WTC11 (cell line): ENCODE measurements at regions not wholly inside any gene's neighbourhood (a gene's known extent, or its start where the extent isn't known, plus 50 kb on each side); places are given as distances from the start of the nearest gene placed in this dataset.
"Not testable (repeated sequence)": the region's sequence is repeated elsewhere in the genome, so short reads cannot be mapped to it uniquely, and the experiment has no call there.

ENCODE experiments used
- ATAC-seq: fragments of 200-7000 bp; cut with Tn5 transposase; 2 replicates; pipeline ENCODE4 v1.10.0; 2021; ENCODE audit warnings: mild to moderate bottlenecking, moderate library complexity
- CTCF ChIA-PET: fragments of 300-600 bp; sonication (Branson Sonifier 250); formaldehyde crosslinking; loops from one replicate; lab custom pipeline; 2021; ENCODE audit warnings: antibody characterized with exemption; lab: Charles Lee
- POLR2A ChIA-PET: fragments of 350-600 bp; sonication (Branson Sonifier 250); formaldehyde crosslinking; loops from one replicate; lab custom pipeline; 2021; ENCODE audit warnings: antibody characterized with exemption; lab: Charles Lee
- DNase-seq: peaks from one replicate; pipeline ENCODE4 v3.0.0; 2021; ENCODE audit warnings: low spot score
- H3K27ac Mint-ChIP-seq: 2 replicates; pipeline ENCODE4 v1.8.0; 2021; ENCODE audit warnings: mixed read lengths
- H3K27me3 Mint-ChIP-seq: 2 replicates; pipeline ENCODE4 v1.8.0; 2021; ENCODE audit warnings: low read depth, mild to moderate bottlenecking, moderate library complexity, mixed read lengths
- H3K36me3 Mint-ChIP-seq: 2 replicates; pipeline ENCODE4 v1.8.0; 2021; ENCODE audit warnings: mixed read lengths
- H3K4me1 Mint-ChIP-seq: 2 replicates; pipeline ENCODE4 v1.8.0; 2022; ENCODE audit warnings: mixed read lengths
- H3K4me3 Mint-ChIP-seq: 2 replicates; pipeline ENCODE4 v1.8.0; 2021; ENCODE audit warnings: mild to moderate bottlenecking, moderate library complexity, mixed read lengths
- H3K9me3 Mint-ChIP-seq: 2 replicates; pipeline ENCODE4 v1.8.0; 2021; ENCODE audit warnings: mixed read lengths
- FOXJ3 ChIP-seq: sonication (generic); formaldehyde crosslinking; IDR thresholded peaks from 2 replicates; pipeline ENCODE4 v1.9.0; 2021; ENCODE audit warnings: missing genetic modification reagents, mild to moderate bottlenecking, borderline replicate concordance
- JUN ChIP-seq: sonication (generic); formaldehyde crosslinking; IDR thresholded peaks from 2 replicates; pipeline ENCODE4 v1.8.0; 2023; ENCODE audit warnings: mild to moderate bottlenecking, missing genetic modification reagents
- NR2C2 ChIP-seq: sonication (generic); formaldehyde crosslinking; IDR thresholded peaks from 2 replicates; pipeline ENCODE4 v1.8.0; 2022; ENCODE audit warnings: mild to moderate bottlenecking, missing genetic modification reagents
- RELA ChIP-seq: sonication (generic); formaldehyde crosslinking; IDR thresholded peaks from 2 replicates; pipeline ENCODE4 v1.8.1; 2022; ENCODE audit warnings: missing genetic modification reagents, mild to moderate bottlenecking, borderline replicate concordance
- TCF7 ChIP-seq: sonication (generic); formaldehyde crosslinking; IDR thresholded peaks from 2 replicates; pipeline ENCODE4 v1.8.0; 2022; ENCODE audit warnings: mild to moderate bottlenecking, low read depth, missing genetic modification reagents, moderate library complexity
- TEAD1 ChIP-seq: sonication (generic); formaldehyde crosslinking; IDR thresholded peaks from 2 replicates; pipeline ENCODE4 v1.8.0; 2022; ENCODE audit warnings: mild to moderate bottlenecking, missing genetic modification reagents
- ZNF121 ChIP-seq: sonication (generic); formaldehyde crosslinking; IDR thresholded peaks from 2 replicates; pipeline ENCODE4 v1.8.0; 2023; ENCODE audit warnings: missing genetic modification reagents
- TF ChIP-seq, protein P1 (sequence below): fragments of 250-450 bp; sonication (Bioruptor Pico); IDR thresholded peaks from 2 replicates; pipeline ENCODE4 v1.9.0; 2021; ENCODE audit warnings: mild to moderate bottlenecking, borderline replicate concordance
- TF ChIP-seq, protein P2 (sequence below): sonication (generic); formaldehyde crosslinking; IDR thresholded peaks from 2 replicates; pipeline ENCODE4 v1.8.0; 2022; ENCODE audit warnings: mild to moderate bottlenecking, missing genetic modification reagents
- TF ChIP-seq, protein P3 (sequence below): sonication (generic); formaldehyde crosslinking; IDR thresholded peaks from 2 replicates; pipeline ENCODE4 v1.8.1; 2022; ENCODE audit warnings: low read depth, missing genetic modification reagents, borderline replicate concordance
- TF ChIP-seq, protein P4 (sequence below): sonication (generic); formaldehyde crosslinking; IDR thresholded peaks from 2 replicates; pipeline ENCODE4 v1.8.1; 2023; ENCODE audit warnings: mild to moderate bottlenecking, missing genetic modification reagents, borderline replicate concordance

DNA sequence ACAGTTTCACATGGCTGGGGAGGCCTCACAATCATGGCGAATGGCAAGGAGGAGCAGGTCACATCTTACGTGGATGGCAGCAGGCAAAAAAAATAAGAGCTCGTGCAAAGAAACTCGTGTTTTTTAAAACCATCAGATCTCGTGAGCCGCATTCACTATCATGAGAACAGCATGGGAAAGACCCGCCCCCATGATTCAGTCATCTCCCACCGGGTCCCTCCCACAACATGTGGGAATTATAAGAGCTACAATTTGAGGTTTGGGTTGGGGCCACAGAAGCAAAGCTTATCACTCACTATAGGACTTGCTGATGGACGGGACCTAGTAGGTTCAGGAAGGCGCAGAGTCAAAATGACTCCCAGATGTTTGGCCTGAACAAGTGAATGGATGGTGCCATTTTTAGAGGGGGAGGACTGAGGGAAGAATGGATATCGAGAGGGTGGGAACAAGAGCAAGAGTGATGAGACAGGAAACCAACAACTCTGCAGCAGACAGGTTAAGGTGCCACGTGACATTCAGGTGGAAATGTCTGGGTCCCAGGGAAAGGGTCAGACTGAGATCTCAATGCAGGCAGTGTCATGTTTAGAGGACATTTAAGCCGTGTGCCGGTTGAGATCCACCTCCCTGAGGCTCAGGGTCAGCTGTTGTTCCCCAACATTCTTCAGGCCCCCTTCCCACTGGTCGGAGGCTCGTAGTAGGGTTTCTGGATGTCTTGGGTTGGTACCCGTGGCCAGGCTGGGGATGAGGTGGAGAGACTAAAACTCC lies 85.7 kb downstream of the MYCN start (continued):
- TF ChIP-seq, protein P1, sequence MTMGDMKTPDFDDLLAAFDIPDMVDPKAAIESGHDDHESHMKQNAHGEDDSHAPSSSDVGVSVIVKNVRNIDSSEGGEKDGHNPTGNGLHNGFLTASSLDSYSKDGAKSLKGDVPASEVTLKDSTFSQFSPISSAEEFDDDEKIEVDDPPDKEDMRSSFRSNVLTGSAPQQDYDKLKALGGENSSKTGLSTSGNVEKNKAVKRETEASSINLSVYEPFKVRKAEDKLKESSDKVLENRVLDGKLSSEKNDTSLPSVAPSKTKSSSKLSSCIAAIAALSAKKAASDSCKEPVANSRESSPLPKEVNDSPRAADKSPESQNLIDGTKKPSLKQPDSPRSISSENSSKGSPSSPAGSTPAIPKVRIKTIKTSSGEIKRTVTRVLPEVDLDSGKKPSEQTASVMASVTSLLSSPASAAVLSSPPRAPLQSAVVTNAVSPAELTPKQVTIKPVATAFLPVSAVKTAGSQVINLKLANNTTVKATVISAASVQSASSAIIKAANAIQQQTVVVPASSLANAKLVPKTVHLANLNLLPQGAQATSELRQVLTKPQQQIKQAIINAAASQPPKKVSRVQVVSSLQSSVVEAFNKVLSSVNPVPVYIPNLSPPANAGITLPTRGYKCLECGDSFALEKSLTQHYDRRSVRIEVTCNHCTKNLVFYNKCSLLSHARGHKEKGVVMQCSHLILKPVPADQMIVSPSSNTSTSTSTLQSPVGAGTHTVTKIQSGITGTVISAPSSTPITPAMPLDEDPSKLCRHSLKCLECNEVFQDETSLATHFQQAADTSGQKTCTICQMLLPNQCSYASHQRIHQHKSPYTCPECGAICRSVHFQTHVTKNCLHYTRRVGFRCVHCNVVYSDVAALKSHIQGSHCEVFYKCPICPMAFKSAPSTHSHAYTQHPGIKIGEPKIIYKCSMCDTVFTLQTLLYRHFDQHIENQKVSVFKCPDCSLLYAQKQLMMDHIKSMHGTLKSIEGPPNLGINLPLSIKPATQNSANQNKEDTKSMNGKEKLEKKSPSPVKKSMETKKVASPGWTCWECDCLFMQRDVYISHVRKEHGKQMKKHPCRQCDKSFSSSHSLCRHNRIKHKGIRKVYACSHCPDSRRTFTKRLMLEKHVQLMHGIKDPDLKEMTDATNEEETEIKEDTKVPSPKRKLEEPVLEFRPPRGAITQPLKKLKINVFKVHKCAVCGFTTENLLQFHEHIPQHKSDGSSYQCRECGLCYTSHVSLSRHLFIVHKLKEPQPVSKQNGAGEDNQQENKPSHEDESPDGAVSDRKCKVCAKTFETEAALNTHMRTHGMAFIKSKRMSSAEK: no peak
- TF ChIP-seq, all 79 proteins: peak for 0

DNA sequence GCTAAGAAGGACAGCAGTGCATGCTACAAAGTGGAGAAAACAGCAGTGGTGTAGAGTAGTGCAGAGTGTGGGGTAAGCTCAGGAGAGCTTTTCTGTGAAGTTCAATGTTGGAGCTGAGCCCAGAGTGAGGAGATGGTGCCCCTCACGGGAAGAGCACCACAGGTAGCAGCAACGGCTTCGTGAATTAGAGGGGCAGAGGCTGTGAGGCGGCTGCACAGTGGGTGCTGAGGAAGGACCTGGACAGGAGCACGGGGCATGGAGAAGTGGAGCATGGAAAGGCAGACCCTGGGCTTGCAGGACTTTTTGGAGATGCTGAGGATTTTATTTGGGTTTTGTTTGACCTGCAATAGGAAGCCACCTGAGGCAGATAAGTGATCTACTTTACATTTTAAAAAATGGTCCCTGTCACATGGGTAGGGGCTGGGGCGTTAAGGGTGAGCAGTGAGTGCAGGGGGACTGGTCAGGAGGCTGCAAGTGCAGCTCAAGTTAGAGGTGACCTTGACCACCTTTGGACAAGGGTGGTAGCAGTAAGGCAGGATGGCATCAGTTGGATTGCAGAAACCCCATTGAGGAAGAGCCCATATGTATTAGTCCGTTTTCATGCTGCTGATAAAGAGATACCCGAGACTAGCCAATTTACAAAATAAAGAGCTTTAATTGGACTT lies 85.0 kb downstream of the MYCN start:
- peaks cover 3% of the 10 kb centered on the region for H3K27me3 Mint-ChIP-seq
- DNase-seq (no peak), ATAC-seq (no peak)
- CTCF ChIA-PET: interaction anchor here (1.2 to 1.7 kb wide), 2 partner anchors 9 to 11 kb away, joined by 6 read pairs; no protein-coding TSS in a partner anchor
- H3K4me3 Mint-ChIP-seq: no peak overlapping the region
- H3K27ac Mint-ChIP-seq: no peak overlapping the region
- H3K9me3 Mint-ChIP-seq: no peaks in the 10 kb centered on the region
- TF ChIP-seq, protein P2, sequence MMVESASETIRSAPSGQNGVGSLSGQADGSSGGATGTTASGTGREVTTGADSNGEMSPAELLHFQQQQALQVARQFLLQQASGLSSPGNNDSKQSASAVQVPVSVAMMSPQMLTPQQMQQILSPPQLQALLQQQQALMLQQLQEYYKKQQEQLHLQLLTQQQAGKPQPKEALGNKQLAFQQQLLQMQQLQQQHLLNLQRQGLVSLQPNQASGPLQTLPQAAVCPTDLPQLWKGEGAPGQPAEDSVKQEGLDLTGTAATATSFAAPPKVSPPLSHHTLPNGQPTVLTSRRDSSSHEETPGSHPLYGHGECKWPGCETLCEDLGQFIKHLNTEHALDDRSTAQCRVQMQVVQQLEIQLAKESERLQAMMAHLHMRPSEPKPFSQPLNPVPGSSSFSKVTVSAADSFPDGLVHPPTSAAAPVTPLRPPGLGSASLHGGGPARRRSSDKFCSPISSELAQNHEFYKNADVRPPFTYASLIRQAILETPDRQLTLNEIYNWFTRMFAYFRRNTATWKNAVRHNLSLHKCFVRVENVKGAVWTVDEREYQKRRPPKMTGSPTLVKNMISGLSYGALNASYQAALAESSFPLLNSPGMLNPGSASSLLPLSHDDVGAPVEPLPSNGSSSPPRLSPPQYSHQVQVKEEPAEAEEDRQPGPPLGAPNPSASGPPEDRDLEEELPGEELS: no peak
- no peak for TF ChIP-seq FOXJ3 (CRISPR knock-in tag)
- TF ChIP-seq NR2C2 (CRISPR knock-in tag): no peak
- TF ChIP-seq, all 79 proteins: peak for 0
- POLR2A ChIA-PET: no interaction called here
- H3K36me3 Mint-ChIP-seq: no peaks in the 10 kb centered on the region
- H3K4me1 Mint-ChIP-seq: peaks cover 52% of the 10 kb centered on the region

DNA sequence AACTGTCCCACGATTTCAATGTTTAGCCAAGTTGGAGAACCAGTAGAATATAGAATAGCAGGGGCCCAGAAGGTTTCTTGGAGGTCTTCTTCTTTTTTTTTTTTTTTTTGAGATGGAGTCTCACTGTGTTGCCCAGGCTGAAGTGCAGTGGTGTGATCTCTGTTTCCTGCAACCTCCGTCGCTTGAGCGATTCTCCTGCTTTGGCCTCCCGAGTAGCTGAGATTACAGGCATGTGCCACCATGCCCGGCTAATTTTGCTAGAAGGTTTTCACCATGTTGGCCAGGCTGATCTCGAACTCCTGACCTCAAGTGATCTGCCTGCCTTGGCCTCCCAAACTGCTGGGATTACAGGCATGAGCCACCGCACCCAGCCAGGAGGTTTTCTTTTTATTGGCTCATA lies 84.3 kb downstream of the MYCN start:
- H3K4me1 Mint-ChIP-seq: peaks cover 54% of the 10 kb centered on the region
- not testable (repeated sequence) for DNase-seq, H3K36me3 Mint-ChIP-seq, H3K27ac Mint-ChIP-seq, H3K27me3 Mint-ChIP-seq, H3K4me3 Mint-ChIP-seq, ATAC-seq, H3K9me3 Mint-ChIP-seq
- ChIA-PET POLR2A (interaction anchor here (0.6 kb wide), 1 partner anchor 17 kb away, joined by 4 read pairs; no protein-coding TSS in a partner anchor), CTCF (interaction anchor here (1.2 kb wide), 1 partner anchor 10 kb away, joined by 6 read pairs; no protein-coding TSS in a partner anchor)
- TF ChIP-seq ZNF121 (CRISPR knock-in tag): peak; percentile 74; the same call in 1 of the 2 replicates

DNA sequence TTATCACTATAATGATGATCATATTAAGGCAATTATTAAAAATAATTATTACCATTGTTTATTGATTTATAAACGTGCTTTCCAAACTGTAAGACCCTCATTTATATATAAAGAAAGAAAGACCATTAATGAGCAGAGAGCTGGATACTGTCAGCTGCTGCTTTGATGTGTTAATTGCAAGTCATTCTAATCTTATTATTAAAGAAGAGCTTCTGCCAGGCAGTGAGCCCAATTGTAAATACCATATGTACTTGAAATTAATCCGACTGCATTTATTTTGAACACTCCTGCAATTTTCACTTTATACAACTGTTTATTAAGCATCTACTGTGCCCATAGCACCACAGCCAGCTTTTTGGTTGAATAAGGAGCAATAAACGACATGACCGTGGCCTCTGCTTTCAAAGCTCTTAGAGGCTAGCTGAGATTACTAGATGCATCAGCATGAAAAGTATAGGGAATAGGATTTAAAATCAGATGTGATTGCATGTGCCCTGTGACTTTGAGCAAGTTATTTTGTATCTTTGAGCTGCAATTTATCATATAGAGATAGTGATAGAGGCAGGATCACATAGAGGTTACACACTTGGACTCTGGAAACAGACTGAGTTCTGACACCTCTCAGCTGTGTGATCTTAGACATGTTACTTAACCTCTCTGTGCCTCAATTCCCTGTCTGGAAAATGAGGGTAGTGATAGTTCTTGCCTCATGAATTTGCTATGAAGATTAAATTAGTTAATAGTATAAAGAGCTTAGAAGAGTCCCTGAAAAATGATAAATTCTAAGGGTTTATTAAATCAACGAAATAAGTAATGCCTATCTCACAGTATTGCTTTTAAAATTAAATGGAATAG lies 83.4 kb downstream of the MYCN start:
- Mint-ChIP-seq H3K4me3 (no peak overlapping the region), H3K27me3 (peaks cover 3% of the 10 kb centered on the region), H3K9me3 (no peaks in the 10 kb centered on the region), H3K27ac (no peak overlapping the region), H3K4me1 (peaks cover 56% of the 10 kb centered on the region), H3K36me3 (no peaks in the 10 kb centered on the region)
- ChIA-PET POLR2A (interaction anchor here (0.8 kb wide), 1 partner anchor 81 kb away, joined by 3 read pairs; no protein-coding TSS in a partner anchor), CTCF (interaction anchor here (1.1 to 1.9 kb wide), 2 partner anchors 10 to 84 kb away, joined by 5 to 8 read pairs; no protein-coding TSS in a partner anchor)
- ATAC-seq: no peak
- DNase-seq: no peak
- TF ChIP-seq, protein P3, sequence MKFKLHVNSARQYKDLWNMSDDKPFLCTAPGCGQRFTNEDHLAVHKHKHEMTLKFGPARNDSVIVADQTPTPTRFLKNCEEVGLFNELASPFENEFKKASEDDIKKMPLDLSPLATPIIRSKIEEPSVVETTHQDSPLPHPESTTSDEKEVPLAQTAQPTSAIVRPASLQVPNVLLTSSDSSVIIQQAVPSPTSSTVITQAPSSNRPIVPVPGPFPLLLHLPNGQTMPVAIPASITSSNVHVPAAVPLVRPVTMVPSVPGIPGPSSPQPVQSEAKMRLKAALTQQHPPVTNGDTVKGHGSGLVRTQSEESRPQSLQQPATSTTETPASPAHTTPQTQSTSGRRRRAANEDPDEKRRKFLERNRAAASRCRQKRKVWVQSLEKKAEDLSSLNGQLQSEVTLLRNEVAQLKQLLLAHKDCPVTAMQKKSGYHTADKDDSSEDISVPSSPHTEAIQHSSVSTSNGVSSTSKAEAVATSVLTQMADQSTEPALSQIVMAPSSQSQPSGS: no peak
- TF ChIP-seq, protein P4, sequence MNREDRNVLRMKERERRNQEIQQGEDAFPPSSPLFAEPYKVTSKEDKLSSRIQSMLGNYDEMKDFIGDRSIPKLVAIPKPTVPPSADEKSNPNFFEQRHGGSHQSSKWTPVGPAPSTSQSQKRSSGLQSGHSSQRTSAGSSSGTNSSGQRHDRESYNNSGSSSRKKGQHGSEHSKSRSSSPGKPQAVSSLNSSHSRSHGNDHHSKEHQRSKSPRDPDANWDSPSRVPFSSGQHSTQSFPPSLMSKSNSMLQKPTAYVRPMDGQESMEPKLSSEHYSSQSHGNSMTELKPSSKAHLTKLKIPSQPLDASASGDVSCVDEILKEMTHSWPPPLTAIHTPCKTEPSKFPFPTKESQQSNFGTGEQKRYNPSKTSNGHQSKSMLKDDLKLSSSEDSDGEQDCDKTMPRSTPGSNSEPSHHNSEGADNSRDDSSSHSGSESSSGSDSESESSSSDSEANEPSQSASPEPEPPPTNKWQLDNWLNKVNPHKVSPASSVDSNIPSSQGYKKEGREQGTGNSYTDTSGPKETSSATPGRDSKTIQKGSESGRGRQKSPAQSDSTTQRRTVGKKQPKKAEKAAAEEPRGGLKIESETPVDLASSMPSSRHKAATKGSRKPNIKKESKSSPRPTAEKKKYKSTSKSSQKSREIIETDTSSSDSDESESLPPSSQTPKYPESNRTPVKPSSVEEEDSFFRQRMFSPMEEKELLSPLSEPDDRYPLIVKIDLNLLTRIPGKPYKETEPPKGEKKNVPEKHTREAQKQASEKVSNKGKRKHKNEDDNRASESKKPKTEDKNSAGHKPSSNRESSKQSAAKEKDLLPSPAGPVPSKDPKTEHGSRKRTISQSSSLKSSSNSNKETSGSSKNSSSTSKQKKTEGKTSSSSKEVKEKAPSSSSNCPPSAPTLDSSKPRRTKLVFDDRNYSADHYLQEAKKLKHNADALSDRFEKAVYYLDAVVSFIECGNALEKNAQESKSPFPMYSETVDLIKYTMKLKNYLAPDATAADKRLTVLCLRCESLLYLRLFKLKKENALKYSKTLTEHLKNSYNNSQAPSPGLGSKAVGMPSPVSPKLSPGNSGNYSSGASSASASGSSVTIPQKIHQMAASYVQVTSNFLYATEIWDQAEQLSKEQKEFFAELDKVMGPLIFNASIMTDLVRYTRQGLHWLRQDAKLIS (CRISPR knock-in tag): no peak
- TF ChIP-seq TCF7: no peak
- TF ChIP-seq TEAD1 (CRISPR knock-in tag): no peak
- no peak for TF ChIP-seq JUN
- no peak for TF ChIP-seq RELA (CRISPR knock-in tag)
